HG02610 (cell line): ENCODE measurements at regions not wholly inside any gene's neighbourhood (a gene's known extent, or its start where the extent isn't known, plus 50 kb on each side); places are given as distances from the start of the nearest gene placed in this dataset.

Experiments
- ATAC-seq: cut with Tn5 transposase; IDR thresholded peaks from one replicate; pipeline ENCODE4 v1.9.1; 2021; ENCODE audit warnings: mild to moderate bottlenecking, moderate library complexity; ENCODE audit not compliant: unreplicated experiment

DNA sequence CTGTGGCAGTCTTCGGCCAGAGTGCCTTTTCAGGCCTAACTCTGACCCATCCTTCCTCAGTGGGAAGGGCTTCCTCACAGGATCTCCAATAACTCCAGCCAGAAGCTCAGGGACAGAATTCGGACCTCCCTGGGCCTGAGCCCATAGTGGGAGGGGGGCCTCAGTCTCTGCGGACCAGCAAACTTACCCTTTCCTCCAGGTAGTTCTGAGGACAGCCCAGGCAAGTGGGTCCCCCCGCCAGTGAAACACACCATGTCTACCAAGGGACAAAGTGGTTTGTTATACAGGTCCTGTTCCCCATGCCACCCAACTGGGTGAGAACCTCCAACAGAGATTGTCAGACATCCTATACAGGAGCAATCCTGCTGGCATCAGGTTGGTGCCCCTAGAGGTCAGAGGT, 350.4 kb downstream of the RAB28 start:
- ATAC-seq: no peak

- no peak for ATAC-seq
Measured at GRCh38 chr4:13130848-13131247, 353.3 kb downstream of the RAB28 start.

- no peak for ATAC-seq
Measured at GRCh38 chr4:13129095-13129494, 355.0 kb downstream of the RAB28 start.

GRCh38 chr4:13126976-13127910, 356.9 kb downstream of the RAB28 start:
- ATAC-seq: no peak

DNA sequence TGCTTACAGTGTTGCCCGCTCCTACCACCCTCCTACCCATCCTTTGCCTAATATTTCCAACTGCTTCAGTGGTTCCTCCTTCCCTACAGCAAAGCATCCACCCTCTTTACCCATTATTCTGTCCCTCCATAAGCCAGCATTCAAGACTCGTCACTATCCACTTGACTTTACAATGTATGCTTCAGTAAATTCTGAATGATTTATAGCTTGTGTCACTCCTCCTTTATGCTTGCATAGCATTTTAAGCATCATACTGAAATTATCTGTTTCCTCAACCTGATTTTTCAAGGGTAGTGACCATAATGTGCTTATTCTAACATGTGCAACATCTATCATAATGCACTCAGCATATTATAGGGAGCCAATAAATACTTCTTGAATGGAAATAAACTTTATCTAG, 365.5 kb downstream of the RAB28 start:
- ATAC-seq: no peak

- ATAC-seq: no peak
Measured at GRCh38 chr4:13117185-13117584, 367.0 kb downstream of the RAB28 start.

- ATAC-seq: no peak
Measured at GRCh38 chr4:13112030-13112429, 372.1 kb downstream of the RAB28 start.

DNA sequence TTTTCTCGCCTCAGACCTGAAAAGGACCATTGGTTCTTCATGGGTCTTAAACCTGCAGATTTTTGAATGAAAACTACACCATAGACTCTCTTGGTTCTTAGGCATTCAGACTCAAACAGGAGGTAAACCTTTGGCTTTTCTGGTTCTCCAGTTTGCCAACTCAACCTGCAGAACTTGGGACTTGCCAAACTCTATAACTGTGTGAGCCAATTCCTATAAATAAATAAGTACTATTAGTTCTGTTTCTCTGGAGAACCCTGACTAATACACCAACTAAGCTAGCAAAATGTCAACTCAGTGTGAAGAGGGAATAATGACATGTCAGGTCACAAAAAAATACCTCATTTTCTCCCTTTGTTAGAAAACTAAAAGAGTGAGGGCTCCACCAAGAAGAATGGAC, 374.6 kb downstream of the RAB28 start:
- ATAC-seq: no peak

GRCh38 chr4:13108096-13108495, 376.0 kb downstream of the RAB28 start:
- no peak for ATAC-seq

- peak; percentile 69 for ATAC-seq
Measured at GRCh38 chr4:13103382-13104015, 380.6 kb downstream of the RAB28 start.

DNA sequence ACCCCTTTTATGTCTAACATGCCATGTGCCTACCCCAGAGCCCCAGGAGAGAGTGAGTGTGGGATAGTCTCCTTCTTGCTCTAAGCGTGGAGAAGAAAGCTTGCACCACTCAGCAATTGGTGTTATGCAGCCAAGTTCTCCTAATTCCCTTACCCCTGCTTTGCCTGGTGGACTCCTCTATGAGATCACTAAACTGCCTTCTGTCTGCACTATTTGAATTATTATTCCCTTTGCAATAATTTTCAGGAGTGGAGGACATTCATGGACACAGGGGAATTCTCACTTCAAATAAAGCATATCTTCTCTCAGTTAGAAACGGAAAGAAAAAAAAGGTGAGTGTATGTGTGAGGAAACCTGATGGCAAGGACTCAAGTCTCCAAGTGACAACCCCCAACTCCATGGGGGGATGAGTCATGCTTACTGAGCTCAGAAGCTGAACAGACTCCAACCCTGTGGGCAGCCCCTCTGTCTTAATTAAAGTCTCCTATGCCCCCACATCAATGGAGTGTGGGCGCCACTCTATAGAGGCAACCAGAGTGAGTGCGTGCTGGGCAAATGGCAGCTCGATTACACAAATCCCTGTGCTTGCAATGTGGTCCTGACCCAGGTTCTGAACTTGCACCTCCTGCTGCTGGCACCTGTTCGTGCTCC, 381.9 kb downstream of the RAB28 start:
- ATAC-seq: no peak

GRCh38 chr4:13097971-13098370, 386.2 kb downstream of the RAB28 start:
- no peak for ATAC-seq

DNA sequence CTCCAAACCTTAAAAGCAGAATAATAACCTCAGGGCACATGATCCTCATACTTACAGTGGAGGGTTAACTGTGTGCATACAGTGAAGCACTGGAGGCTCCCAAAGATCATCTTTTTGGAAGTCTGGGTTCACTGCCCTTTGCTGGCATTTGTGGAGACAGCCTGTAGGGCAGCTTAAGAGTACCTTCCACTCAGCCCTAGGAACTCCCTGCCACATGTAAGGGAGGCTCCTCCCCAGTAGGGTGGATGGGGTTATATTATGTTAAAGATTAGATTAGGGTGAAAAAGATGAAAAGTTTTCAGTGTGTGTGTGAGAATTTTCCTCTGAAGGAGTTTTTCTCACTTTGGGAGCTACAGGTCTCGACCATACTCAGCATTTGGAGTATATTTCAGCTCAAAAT, 388.4 kb downstream of the RAB28 start:
- ATAC-seq: no peak

DNA sequence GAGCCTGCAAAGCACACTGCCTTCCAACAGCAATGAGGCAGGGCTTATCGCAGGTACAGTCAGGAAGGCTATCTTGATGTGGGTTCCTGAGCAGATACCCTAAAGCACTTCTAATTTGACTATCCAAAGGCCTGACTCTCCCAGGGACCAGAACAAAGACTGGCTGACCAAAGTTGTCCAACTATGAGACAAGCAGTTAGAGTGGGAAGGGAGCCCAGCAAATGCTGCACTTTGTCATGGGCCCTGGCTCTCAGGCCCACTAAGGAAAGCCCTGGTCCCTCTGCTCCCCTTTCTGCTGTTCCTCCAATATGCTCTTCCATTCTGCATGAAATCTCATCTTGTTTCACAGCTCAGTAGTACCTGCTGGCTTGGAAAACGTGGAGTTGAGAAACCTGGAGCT, 391.0 kb downstream of the RAB28 start:
- no peak for ATAC-seq

- no peak for ATAC-seq
Measured at GRCh38 chr4:13092702-13093101, 391.4 kb downstream of the RAB28 start.

DNA sequence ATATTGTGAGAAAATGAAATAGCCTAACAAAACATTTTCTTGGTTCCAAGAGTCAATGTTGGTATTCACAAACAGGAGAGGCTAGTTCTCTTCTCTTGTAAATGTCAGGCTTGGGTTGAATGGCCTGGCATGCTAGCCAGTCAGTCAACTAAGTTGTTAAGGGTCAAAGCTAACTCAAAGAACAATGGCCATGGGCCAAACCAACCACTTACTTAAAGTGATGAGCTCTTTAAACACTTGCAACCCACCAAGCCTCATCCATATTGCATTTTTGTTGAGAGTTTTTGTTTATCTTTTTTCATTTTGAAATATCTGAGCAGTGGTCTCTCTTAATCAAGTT, 394.5 kb downstream of the RAB28 start:
- ATAC-seq: no peak

DNA sequence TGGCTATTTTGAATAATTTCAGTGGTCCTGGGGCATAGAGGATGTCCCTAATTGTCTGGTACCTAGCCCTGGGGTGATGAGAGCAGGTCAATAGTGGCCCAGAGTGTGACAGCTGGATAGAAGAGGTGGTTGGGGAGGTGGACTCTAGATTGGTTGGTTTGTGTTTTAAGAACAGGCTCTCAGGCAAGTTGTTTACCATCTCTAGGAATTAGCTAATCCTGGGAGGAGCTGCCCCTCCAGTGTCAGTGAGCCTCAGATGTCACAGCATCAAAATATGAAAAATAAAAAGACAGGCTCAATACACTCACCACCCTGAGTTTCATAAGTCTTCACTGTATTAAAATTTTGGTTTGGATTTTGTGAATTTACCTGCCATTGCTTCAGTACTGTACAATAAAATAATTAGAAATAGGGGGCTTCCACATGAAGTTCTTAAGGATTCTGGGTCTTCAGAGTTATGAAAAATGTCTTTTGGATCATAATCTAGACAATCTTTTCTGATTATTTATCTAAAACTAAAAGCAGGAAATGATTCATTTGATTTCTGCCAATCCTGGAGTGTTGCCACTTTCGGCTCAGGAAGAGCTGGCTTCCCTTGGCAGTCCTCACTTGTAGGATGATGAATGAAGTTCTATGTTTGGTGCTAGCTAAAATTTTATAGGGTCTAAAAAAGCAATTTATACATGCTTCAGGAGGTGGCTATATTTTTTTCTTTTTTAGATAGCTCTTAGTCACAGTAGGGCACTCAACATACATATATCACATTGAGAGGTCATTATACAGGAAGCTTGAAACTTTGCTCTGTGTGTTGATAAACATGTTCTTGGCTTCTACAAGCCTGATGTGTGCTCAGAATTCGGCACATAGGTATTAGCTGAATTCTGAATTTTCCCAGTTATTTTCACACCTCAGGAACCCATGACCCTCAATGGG, 395.1 kb downstream of the RAB28 start:
- ATAC-seq: no peak

- no peak for ATAC-seq
Measured at GRCh38 chr4:13087041-13087440, 397.1 kb downstream of the RAB28 start.

DNA sequence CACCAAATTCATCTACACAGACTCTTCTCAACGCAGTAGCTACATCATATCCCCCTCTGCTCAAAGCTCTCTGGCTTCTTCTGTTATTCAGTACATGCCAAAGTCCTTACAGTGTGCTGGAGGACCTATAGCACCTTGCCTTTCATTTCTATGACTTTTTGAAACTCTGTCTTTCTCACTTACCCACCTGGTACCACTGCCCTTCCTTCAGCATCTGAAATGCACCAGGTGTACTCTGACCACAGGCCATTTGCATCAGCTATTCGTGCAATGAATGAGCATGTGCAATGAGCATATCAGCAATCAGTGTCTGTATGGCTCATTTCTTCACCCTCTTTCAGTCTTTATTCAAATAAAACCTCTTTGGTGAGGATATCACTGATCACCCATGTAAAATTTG, 399.9 kb downstream of the RAB28 start:
- no peak for ATAC-seq

DNA sequence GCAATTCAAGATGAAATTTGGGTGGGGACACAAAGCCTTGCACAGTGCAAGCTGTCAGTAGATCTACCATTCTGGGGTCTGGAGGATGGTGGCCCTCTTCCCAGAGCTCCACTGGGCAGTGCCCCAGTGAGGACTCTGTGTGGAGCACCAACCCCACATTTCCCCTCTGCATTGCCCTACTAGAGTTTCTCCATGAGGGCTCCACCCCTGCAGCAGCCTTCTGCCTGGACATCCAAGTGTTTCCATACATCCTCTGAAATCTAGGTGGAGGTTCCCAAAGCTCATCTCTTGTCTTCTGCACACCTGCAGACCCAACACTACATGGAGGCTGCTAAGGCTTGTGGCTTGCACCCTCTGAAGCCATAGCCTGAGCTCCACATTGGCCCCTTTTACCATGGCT, 402.3 kb downstream of the RAB28 start:
- ATAC-seq: no peak

DNA sequence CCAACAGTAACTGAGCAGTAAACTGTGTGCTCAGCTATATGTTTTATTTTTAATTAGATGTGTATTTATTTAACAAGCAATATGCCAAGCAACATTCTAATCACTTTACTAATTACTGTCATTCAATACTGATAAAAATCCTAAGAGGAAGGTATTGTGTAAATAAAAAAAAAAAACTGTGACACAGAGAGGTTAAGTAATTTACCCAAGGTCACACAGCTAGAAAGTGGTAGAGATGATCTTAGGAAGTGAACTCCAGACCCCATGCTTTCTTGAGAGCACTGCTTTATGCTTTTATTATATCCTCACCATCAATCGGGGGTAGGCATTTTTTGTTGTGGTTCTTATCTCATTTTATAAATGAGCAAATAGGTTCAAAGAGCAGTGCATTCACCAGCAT, 417.1 kb downstream of the RAB28 start:
- no peak for ATAC-seq
